ENCODE measurements at regions not wholly inside any gene's neighbourhood (a gene's known extent, or its start where the extent isn't known, plus 50 kb on each side); places are given as distances from the start of the nearest gene placed in this dataset.

GRCh38 chr13:39100996-39101738, 62.9 kb downstream of the NHLRC3 start:
- DNase-seq (ENCODE audit: insufficient read length, low spot score) (no peak), FAIRE-seq (peak; percentile 90)
- no peak for TF ChIP-seq CTCF (IDR thresholded peaks at IDR 0.05; ENCODE audit: insufficient read depth, missing control alignments)

GRCh38 chr13:39102981-39103490, 64.8 kb downstream of the NHLRC3 start:
- TF ChIP-seq CTCF (IDR thresholded peaks at IDR 0.05; ENCODE audit: insufficient read depth, missing control alignments): no peak
- FAIRE-seq (peak; percentile 35), DNase-seq (ENCODE audit: insufficient read length, low spot score) (no peak)

- FAIRE-seq (peak; percentile 85), DNase-seq (ENCODE audit: insufficient read length, low spot score) (no peak)
- TF ChIP-seq CTCF (IDR thresholded peaks at IDR 0.05; ENCODE audit: insufficient read depth, missing control alignments): no peak
Observed at GRCh38 chr13:39105110-39105509, 66.9 kb downstream of the NHLRC3 start.

GRCh38 chr13:39106216-39107005, 68.2 kb downstream of the NHLRC3 start:
- FAIRE-seq (no peak), DNase-seq (ENCODE audit: insufficient read length, low spot score) (no peak)

GRCh38 chr13:39107561-39107960, 69.3 kb downstream of the NHLRC3 start:
- FAIRE-seq (peak; percentile 53), DNase-seq (ENCODE audit: insufficient read length, low spot score) (no peak)
- TF ChIP-seq CTCF (IDR thresholded peaks at IDR 0.05; ENCODE audit: insufficient read depth, missing control alignments): no peak

More at GRCh38 chr13:39106216-39107005, 68.2 kb downstream of the NHLRC3 start:
- no peak for TF ChIP-seq CTCF (IDR thresholded peaks at IDR 0.05; ENCODE audit: insufficient read depth, missing control alignments)

- DNase-seq (ENCODE audit: insufficient read length, low spot score) (no peak), FAIRE-seq (peak; percentile 58)
- TF ChIP-seq CTCF (IDR thresholded peaks at IDR 0.05; ENCODE audit: insufficient read depth, missing control alignments): no peak
Observed at GRCh38 chr13:39108783-39109182, 70.5 kb downstream of the NHLRC3 start.

Data from D721Med (cell line).